Thymus (tissue), 11 donors: ENCODE measurements at regions not wholly inside any gene's neighbourhood (a gene's known extent, or its start where the extent isn't known, plus 50 kb on each side); places are given as distances from the start of the nearest gene placed in this dataset.
"Not testable (repeated sequence)": the region's sequence is repeated elsewhere in the genome, so short reads cannot be mapped to it uniquely, and the experiment has no call there.

ENCODE experiments used
- DNase-seq, 9 donors: peaks; one replicate each; pipeline ENCODE4 v3.0.0-alpha.2; 2013; ENCODE audit warnings: low spot score in 9 of 9, low read depth in 6 of 9, missing footprints in 1 of 9
- H3K27ac ChIP-seq, 2 donors: one replicate each; pipeline ENCODE4 v1.5.1; 2013; ENCODE audit warnings: control low read depth in 1 of 2, low read depth in 1 of 2, low read length in 1 of 2, mild to moderate bottlenecking in 1 of 2, moderate library complexity in 1 of 2
- H3K27me3 ChIP-seq, 2 donors: one replicate each; pipeline ENCODE4 v1.5.1; 2013; ENCODE audit warnings: low read length in 1 of 2; ENCODE audit not compliant: control insufficient read depth in 2 of 2, insufficient read depth in 1 of 2
- H3K36me3 ChIP-seq, 2 donors: one replicate each; pipeline ENCODE4 v1.5.1; 2013; ENCODE audit warnings: low read length in 1 of 2, mild to moderate bottlenecking in 1 of 2, moderate library complexity in 1 of 2; ENCODE audit not compliant: control insufficient read depth in 2 of 2, insufficient read depth in 2 of 2
- H3K4me1 ChIP-seq, 2 donors: one replicate each; pipeline ENCODE4 v1.5.1; 2013; ENCODE audit warnings: low read length in 2 of 2; ENCODE audit not compliant: control insufficient read depth in 2 of 2, insufficient read depth in 2 of 2
- H3K4me3 ChIP-seq, 2 donors: one replicate each; pipeline ENCODE4 v1.5.1; 2013; ENCODE audit warnings: low read length in 2 of 2, control low read depth in 1 of 2, mild to moderate bottlenecking in 1 of 2
- H3K9me3 ChIP-seq, 2 donors: one replicate each; pipeline ENCODE4 v1.5.1; 2013; ENCODE audit warnings: low read length in 1 of 2, mild to moderate bottlenecking in 1 of 2; ENCODE audit not compliant: control insufficient read depth in 2 of 2, insufficient read depth in 1 of 2
- WGBS: extraction: QIAGEN DNeasy Blood & Tissue Kit; methylation state at CpG from one replicate; pipeline ENCODE4 v1.1.7; 2013; 5-methylcytosine and 5-hydroxymethylcytosine counted together
- donor health status: healthy.

- not testable (repeated sequence) for H3K4me3 ChIP-seq, H3K4me1 ChIP-seq, H3K36me3 ChIP-seq, DNase-seq, H3K27me3 ChIP-seq, H3K27ac ChIP-seq, H3K9me3 ChIP-seq
- 95% methylated on average over 2 of the region's 2 CpGs for WGBS
Observed at GRCh38 chr6:121634586-121634985, 199.1 kb downstream of the GJA1 start.

GRCh38 chr6:121635355-121635754, 199.9 kb downstream of the GJA1 start:
- DNase-seq = no peak
- Histone ChIP-seq H3K27ac (no peak overlapping the region), H3K27me3 (no peaks in the 10 kb centered on the region), H3K4me3 (no peak overlapping the region), H3K4me1 (no peaks in the 10 kb centered on the region), H3K36me3 (no peaks in the 10 kb centered on the region), H3K9me3 (no peaks in the 10 kb centered on the region)
- WGBS = 93% methylated on average over 2 of the region's 2 CpGs

GRCh38 chr6:121636217-121636616, 200.8 kb downstream of the GJA1 start:
- H3K9me3 ChIP-seq, H3K27ac ChIP-seq, DNase-seq, H3K4me1 ChIP-seq, H3K36me3 ChIP-seq, H3K4me3 ChIP-seq, H3K27me3 ChIP-seq: not testable (repeated sequence)
- WGBS = 84% methylated on average over 2 of the region's 2 CpGs

GRCh38 chr6:121639021-121639420, 203.6 kb downstream of the GJA1 start:
- Histone ChIP-seq H3K4me1 (no peaks in the 10 kb centered on the region), H3K27me3 (no peaks in the 10 kb centered on the region), H3K27ac (no peak overlapping the region), H3K9me3 (no peaks in the 10 kb centered on the region), H3K36me3 (no peaks in the 10 kb centered on the region), H3K4me3 (no peak overlapping the region)
- DNase-seq = no peak
- over 99% methylated on average over 2 of the region's 2 CpGs for WGBS

- no peak overlapping the region for H3K27ac ChIP-seq
- H3K27me3 ChIP-seq = no peaks in the 10 kb centered on the region
- 95% methylated on average over 3 of the region's 3 CpGs for WGBS
- no peaks in the 10 kb centered on the region for H3K4me1 ChIP-seq
- H3K9me3 ChIP-seq = no peaks in the 10 kb centered on the region
- no peak overlapping the region for H3K4me3 ChIP-seq
- no peak for DNase-seq
- no peaks in the 10 kb centered on the region for H3K36me3 ChIP-seq
Observed at GRCh38 chr6:121641158-121641557, 205.7 kb downstream of the GJA1 start.

- H3K36me3 ChIP-seq = no peaks in the 10 kb centered on the region
- H3K4me3 ChIP-seq = no peak overlapping the region
- no peak overlapping the region for H3K27ac ChIP-seq
- no peak for DNase-seq
- no peaks in the 10 kb centered on the region for H3K9me3 ChIP-seq
- no peaks in the 10 kb centered on the region for H3K27me3 ChIP-seq
- 42% methylated on average over 1 of the region's 1 CpG for WGBS
- H3K4me1 ChIP-seq = no peaks in the 10 kb centered on the region
Observed at GRCh38 chr6:121645100-121645745, 209.8 kb downstream of the GJA1 start.

- Histone ChIP-seq H3K36me3 (no peaks in the 10 kb centered on the region), H3K4me3 (no peak overlapping the region), H3K4me1 (no peaks in the 10 kb centered on the region), H3K27me3 (no peaks in the 10 kb centered on the region), H3K9me3 (no peaks in the 10 kb centered on the region), H3K27ac (no peak overlapping the region)
- no peak for DNase-seq
Observed at GRCh38 chr6:121647905-121648304, 212.5 kb downstream of the GJA1 start.

GRCh38 chr6:121649951-121650350, 214.5 kb downstream of the GJA1 start:
- Histone ChIP-seq H3K27me3 (no peaks in the 10 kb centered on the region), H3K4me3 (no peak overlapping the region), H3K27ac (no peak overlapping the region), H3K4me1 (no peaks in the 10 kb centered on the region), H3K36me3 (no peaks in the 10 kb centered on the region), H3K9me3 (no peaks in the 10 kb centered on the region)
- no peak for DNase-seq
- WGBS = 94% methylated on average over 2 of the region's 2 CpGs

GRCh38 chr6:121651420-121651819, 216.0 kb downstream of the GJA1 start:
- H3K36me3 ChIP-seq = no peaks in the 10 kb centered on the region
- no peak overlapping the region for H3K4me3 ChIP-seq
- H3K4me1 ChIP-seq = no peaks in the 10 kb centered on the region
- no peaks in the 10 kb centered on the region for H3K9me3 ChIP-seq
- no peak overlapping the region for H3K27ac ChIP-seq
- peak in 4 of 9 donors; percentile 4 to 57 (median 13) for DNase-seq
- WGBS = 6% methylated on average over 1 of the region's 1 CpG
- H3K27me3 ChIP-seq = no peaks in the 10 kb centered on the region

GRCh38 chr6:121652223-121652622, 216.8 kb downstream of the GJA1 start:
- 15% methylated on average over 5 of the region's 5 CpGs for WGBS
- H3K27me3 ChIP-seq = no peaks in the 10 kb centered on the region
- no peaks in the 10 kb centered on the region for H3K4me1 ChIP-seq
- no peak for DNase-seq
- H3K27ac ChIP-seq = no peak overlapping the region
- H3K9me3 ChIP-seq = no peaks in the 10 kb centered on the region
- no peaks in the 10 kb centered on the region for H3K36me3 ChIP-seq
- H3K4me3 ChIP-seq = no peak overlapping the region
